ENCODE measurements at regions not wholly inside any gene's neighbourhood (a gene's known extent, or its start where the extent isn't known, plus 50 kb on each side); places are given as distances from the start of the nearest gene placed in this dataset.

DNA sequence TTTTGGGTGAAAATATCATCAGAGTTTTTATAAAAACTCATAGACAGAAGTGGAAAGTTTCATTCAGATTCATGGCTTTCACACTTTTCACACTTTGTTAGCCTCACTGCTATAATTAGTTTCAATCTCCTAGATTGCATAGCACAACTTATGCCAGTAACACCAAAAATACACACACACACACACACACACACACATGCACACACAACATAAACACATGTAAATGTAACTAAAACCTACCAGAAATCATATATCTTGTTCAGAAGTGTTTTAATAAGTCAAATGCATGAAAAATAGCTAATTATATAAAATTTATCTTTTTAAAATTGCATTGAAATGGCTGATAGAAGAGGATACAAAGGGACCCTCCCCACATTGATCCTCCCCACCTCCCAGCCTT, 347.8 kb upstream of the SLC35B3 start:
- DNase-seq (ENCODE audit: low read depth, low spot score) = no peak

DNA sequence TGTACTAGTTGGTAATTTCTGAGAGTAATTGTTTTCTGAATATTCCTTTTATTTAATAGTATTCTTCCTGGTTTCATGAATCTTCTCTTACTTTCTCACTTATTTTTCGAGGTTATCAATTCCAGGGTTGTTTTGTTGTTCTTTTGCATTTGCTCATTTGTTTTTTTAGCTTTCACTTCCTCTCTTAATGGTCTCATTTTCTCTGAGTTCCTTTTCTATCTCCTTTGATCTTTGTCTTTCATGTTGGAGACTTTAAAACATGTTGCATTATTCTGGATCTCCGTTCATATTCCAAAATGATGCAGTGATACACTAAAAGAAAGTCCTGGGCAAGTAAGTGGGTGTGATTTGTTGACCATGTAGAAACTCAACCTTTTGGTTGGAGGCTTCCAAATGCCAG, 345.3 kb upstream of the SLC35B3 start:
- no peak for DNase-seq (ENCODE audit: low read depth, low spot score)

DNA sequence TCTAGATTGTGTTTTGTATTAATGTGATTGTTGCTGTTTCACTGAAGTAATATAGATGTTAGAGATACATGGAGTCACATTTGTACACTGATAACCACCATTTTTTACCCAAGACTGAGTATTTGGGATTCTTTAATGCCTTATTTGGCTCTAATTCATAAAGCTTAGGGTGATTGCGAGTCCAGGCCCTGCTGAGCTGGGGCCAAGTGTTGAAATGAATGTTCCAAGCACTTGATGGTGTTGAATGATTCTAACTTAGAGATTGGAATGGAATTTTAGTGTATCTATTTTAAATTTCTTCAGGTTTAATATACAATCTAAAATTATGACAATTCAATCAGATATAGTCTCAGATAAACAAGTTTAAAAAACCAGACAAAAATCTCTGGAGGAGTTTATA, 329.4 kb upstream of the SLC35B3 start:
- DNase-seq (ENCODE audit: low read depth, low spot score) = no peak

DNA sequence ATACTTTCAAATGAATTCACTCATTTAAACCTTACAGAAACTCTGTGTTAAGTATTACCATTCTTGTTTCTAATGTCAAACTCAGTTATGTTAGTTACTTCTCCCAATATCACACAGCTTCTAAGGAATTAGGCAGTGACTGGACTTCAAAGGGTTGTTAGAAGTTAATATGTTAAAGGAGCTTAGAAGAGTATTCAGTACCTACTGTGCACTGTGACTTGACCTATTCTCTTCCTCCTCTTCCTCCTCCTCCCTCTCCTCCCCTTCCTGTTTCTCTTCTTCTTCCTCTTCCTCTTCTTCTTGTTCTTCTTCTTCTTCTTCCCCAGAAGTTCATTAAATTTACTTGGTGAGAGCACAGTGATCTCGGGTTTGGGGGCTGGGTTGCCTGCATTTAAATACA, 325.6 kb upstream of the SLC35B3 start:
- no peak for DNase-seq (ENCODE audit: low read depth, low spot score)

DNA sequence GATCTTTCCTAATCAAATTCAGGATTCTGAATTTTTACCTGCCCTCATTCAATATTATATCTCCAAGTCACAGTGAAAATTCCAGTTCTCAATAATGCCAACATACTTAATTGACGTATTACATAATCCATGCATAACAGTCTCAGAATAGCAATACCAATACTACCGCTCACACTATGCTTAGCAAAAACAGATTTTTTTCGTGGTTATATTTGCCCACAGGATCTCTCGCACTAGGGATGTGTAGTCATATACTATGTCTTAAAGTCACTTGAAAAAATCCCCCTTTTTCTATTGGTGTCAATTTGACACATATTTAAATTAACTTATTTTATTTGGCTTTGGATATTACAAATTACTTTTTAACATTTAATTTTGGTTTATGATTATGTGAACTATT, 323.1 kb upstream of the SLC35B3 start:
- DNase-seq (ENCODE audit: low read depth, low spot score) = no peak

DNA sequence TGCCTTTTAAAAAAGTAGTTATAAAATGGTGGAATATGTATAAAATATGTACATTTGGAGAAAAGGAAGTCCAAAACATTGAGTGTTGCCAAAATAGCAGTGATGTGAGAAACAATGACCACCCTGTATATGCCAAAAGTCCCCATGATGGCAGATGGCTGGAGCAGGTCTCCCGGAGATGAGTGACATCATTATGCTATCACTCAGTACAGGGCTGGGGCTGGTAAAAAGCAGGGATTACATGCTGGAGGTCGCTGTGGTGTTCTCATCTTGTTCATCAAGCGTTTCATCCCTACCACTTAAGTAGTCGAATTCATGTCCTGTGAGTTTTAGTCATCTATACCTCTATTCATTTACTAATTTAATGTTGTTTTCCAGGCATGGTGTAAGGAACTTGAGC, 315.3 kb upstream of the SLC35B3 start:
- no peak for DNase-seq (ENCODE audit: low read depth, low spot score)

DNA sequence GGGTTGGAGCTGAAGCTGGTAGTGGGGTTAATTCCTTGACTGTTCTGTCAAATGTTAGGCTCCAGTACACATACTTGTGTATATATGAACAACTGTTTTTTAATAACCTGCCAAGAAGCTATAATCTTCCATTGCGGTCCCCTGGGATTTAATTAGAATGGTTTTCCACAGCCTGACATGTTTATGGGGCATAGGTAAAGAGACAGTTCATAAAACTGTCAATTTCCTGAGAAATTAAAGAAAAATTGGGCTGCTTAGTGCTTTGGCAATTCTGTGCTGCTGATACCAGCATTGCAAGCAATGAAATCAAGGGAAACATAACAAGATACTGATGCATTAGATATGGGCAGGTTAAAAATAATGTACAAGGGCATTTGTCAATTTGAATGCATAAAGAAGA, 314.1 kb upstream of the SLC35B3 start:
- DNase-seq (ENCODE audit: low read depth, low spot score) = no peak

DNA sequence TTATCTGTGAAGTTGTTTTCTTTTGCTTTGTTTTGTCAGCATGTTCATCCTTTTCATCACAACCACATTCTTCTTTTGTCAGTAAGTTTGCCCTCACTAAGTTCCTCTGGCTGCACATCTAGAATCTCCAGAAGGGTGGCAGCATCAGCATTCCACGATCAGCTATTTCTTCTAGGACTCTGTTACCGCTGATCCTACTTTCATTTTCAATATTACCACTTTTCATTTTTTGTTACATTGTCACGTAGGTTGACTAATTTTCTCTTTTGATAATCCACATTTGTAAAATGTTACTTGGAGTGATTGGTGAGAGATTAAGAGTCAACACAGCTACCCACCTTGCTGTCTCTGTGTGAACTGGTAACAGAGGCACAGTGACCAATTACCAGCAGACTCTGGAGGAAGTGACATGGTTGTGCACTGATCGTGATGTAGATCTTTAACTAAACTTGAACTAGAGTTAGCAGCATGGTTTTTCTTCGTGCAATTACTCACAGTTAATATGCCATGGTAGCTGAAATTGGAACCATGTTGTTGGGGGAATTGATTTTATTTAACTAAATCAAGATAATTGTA, 307.9 kb upstream of the SLC35B3 start:
- no peak for DNase-seq (ENCODE audit: low read depth, low spot score)

DNA sequence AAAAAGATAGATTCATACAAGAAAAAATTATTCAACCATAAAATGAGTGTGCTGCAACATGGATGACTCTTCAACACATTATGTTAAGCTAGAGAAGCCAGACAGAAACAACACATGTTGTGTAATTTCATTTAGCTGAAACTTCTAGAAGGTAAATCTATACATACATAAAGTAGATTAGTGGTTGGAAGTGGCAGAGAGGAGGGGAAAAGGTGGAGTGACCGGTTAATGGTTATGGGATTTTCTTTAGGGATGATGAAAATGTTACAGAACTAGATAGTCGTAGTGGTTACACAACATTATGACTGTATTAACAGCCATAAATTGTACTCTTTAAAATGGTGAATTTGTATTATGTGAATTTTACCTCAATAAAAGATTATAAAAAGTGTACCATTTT, 304.1 kb upstream of the SLC35B3 start:
- DNase-seq (ENCODE audit: low read depth, low spot score) = no peak

DNA sequence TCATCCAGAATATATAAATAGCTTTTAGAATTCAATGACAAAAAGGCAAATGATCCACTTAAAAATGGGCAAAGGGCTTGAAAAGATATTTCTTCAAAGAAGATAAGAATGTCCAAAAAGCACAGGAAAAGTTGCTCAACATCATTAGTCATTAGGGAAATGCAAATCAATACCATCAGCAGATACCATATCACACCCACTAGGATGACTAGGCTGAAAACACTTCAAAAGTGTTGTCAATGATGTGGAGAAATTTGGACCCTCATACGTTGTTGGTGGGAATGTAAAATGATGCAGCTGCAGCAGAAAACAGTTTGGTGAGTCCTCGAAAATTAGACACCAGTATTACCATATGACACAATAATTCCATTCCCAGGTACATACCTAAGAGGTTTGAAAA, 303.6 kb upstream of the SLC35B3 start:
- no peak for DNase-seq (ENCODE audit: low read depth, low spot score)

DNA sequence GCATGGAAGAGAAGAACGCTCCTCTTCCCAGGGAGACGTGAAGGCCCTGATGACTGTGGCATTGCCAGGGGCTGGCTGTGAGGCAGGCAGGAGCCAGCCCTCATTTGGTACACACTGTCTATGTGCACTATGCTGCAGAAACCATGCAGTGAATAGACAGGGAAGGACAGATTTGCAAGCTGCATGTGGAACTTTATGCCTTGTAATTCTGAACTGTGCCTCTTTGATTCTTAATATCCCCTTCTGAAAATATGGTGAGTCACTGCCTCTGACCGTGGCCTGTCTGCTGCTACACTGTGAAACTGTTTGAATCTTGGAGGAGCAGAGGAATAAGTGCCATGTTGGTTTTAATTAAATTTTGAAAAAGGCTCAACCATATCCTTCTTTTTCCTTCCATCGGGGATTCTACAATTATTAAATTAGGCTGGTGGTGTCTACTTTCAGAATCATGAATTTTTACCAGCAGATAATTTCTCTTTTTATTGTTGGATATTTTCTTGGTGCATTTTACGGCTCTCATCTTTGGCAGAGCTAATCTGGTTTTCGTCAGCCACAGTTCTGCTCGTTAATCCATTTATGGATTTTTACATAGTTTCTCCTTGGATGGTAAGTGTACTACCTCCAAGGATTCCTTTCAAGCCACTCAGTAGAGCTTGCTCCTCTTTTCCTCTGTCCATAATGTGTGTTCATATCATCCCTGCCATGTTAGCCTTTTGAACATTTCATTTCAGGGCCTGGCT, 301.0 kb upstream of the SLC35B3 start:
- DNase-seq (ENCODE audit: low read depth, low spot score) = no peak

DNA sequence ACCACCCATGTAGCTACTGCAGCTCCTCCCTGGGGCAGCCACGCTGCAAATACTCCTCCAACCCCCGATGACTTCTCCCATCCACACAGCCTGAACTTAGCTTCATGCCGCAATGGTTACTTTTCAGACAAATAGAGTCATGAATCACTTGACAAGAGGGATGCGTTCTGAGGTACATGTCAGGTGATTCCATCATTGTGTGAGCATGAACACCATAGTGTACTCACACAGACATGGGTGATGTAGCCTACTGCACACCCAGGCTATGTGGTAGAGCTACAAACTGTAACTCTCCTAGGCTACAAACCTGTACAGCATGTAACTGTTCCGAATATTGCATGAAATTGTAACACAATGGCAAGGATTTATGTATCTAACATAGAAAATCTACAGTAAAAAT, 298.5 kb upstream of the SLC35B3 start:
- DNase-seq (ENCODE audit: low read depth, low spot score) = no peak

DNA sequence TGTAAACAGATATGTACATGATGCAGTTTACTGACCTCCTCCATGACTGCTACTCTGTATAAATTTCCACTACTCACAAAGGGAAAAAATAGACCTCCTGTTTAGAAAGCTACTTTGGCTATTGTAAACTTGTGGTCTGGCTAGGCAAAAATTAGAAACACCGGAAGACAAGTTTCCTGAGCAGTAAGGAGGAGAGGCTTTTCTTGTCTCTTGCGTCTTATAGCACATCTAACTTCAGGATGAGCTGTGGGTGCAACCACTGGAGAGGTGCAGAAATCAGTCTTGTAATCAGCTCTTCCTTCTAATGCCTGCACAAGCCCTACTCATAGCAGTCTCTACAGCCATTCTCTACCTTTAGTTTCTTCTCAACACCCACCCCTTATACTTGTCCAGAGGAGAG, 296.5 kb upstream of the SLC35B3 start:
- no peak for DNase-seq (ENCODE audit: low read depth, low spot score)

DNA sequence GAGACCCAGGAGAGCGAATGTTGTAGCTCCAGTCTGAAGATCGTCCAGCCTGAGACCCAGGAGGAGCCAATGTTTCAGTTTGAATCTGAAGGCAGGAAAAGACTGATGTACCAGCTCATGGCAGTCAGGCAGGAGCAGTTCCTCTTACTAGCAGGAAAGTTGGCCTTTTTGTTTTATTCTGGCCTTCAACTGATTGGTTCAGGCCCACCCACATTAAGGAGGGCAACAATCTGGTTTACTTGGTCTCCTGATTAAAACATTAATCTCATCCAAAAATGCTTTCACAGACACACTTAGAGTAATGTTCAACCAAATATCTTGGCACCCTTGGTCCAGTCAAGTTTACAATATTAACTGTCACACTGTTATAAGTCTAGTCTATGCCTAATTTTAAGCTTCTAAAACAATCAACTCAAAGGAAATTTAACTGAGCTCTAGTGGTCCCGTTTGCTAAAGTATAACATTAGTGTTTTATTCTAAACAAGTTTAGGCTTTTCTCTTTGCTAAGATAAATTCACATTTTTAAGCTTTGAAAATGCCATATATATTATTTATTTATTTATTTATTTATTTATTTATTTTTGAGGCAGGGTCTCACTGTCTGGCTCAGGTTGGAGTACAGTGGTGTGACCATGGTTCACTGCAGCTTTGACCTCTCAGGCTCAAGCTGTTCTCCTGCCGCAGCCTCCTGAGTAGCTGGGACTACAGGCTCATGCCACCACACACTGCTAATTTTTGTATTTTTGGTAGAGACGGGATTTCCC, 275.5 kb upstream of the SLC35B3 start:
- no peak for DNase-seq (ENCODE audit: low read depth, low spot score)

DNA sequence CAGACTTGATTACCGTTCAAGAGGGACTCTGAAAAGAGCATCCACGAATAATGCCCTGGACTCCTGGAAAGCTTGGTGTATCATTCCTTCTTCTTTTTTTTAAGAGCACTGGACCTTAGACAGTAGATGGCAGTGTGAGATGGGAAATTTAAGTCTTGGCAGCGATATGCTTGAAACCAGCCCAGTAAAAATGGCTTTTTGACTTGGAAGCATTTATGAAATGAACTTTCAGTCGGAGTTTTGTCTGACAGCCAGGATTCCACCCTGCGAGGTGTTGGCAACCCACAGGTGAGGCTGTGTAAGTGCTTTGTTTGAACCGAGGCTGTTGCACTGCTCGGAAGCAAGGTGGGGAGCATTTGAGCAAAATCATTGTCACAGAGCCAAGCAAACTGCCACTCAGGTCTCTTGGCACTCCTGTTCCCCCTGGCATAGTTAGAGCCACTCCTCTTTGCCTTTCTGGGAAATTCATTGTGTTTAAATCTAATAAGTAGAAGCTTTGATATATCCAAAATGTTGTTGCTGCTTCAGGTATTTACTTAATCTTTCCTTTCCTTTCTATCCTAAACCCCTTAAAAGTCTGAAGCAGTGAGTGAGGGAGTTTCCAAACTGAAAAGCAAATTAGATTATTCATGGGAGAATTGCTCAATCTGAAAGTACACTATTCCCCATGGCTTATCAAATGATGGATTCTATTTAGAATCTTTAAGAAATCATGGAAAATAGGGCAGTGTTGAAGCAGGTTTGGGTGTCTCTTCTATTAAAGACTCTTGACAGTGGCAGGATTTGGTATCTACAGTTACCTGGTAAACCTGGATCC, 272.8 kb upstream of the SLC35B3 start:
- no peak for DNase-seq (ENCODE audit: low read depth, low spot score)

DNA sequence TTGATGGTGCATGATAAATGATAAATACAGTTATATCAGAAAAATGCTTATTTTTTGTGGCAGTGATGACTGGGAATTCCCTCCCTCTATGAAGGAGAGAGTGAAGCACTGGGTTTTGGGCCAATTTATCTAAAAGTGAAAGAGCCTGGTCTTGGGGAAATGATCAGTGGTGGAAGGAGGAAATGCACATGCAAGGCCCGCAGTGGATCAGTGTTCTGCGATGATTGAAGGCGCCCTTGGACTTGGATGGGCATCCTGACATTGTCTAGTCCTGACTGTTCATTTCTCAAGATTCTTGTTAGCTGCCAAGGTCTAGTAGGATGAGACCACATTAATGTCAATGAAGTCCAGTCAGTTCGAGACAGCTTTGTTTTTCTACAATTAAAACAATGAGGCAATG, 272.0 kb upstream of the SLC35B3 start:
- no peak for DNase-seq (ENCODE audit: low read depth, low spot score)

DNA sequence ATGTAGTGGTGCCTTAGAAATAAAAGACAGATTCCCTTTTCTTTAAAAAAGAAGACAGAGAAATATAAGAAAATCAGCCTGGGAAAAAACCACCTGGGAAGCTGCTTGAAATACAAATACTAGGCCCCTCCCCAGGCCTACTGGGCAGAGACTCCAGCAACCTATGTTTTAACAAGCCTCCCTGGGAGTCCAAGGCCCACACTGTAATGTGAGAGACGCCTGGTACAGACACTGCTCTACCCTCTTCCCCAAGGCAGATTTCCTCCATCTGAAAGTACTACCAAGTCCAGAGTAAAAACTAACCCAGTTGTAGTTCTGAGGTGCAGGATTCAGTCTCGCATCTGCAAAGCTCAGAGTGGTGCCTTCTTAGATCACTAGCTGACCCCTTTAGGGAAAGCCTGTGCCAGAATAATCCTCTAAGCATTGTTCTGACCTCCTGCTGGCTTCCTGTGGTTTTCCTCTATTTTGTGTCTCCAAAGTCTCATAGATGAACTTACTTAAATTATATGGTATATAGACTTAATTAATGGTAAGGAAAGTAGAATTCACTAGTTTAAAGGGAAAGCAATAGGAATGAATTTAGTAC, 270.2 kb upstream of the SLC35B3 start:
- DNase-seq (ENCODE audit: low read depth, low spot score) = no peak

DNA sequence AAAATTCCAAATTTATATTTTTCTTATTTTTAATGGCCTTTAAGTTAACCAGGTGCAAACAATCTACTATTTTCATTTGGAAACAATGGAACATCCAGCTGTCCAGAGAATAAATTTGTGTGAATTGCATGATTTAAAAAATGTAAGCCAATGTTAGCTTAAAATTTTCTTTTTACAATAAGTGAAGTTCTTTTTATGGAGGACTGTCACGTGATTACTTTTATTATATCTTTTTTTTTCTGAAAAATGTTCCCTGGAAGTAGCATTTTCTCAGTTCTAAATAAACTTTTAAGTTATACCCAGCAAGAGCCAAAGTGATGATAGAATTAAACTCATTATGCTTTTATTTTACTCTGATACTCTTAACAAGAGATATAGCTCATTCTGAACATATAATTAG, 267.7 kb upstream of the SLC35B3 start:
- DNase-seq (ENCODE audit: low read depth, low spot score) = no peak

DNA sequence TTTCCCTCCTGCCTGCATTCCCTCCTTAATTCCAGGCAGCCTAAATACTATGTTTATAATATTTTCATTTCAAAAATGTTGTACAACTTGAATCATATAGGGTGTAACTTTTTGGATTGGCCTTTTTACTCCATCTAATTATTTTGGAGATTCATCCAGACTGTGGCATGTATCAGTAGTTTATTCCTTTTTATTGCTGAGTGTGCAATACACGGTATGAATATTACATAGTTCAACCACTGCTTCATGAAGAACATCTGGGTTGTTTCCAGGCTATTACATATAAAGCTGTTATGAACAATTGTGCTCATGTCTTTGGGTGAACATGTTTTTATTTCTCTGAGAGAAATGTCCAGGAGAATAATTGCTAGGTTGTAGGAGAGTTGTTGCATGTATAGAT, 253.5 kb upstream of the SLC35B3 start:
- DNase-seq (ENCODE audit: low read depth, low spot score) = no peak

DNA sequence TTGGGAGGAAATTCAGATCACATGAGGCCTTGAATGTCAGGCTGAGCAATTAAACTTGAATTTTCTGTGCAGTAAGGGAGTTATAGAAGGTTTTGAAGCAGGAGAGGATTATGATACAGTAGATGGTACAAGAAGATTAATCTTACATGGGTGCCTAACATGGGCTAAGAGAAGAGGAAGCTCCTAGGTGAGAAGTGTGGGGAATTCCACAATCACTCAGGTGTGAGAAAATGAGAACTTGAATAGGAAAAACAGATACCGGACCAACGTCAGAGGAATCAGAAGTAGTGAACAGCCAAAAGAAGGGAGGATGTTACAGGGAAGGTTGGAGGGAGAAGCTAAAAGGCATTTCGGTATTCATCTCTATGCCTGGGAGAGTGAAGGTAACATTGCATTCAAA, 250.7 kb upstream of the SLC35B3 start:
- DNase-seq (ENCODE audit: low read depth, low spot score) = no peak

DNA sequence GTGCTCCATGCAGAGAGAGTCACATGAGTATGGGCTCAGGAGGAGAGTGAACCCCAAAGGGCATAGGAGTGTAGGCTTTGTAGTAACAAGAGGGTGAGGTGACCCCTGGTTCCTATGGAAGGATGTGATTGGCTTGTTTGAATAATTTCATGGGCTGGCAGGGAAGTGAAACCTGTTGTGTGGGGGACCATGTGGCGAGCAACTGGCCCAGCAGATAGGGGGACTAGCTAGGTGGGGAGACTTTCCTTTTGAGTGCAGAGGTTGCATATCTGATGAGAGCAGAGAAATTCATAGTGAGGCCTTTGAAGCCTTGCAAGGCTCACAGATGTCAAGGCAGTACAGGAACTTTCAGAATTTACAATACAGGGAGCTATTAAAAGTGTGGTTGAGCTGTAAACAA, 247.9 kb upstream of the SLC35B3 start:
- DNase-seq (ENCODE audit: low read depth, low spot score) = no peak

DNA sequence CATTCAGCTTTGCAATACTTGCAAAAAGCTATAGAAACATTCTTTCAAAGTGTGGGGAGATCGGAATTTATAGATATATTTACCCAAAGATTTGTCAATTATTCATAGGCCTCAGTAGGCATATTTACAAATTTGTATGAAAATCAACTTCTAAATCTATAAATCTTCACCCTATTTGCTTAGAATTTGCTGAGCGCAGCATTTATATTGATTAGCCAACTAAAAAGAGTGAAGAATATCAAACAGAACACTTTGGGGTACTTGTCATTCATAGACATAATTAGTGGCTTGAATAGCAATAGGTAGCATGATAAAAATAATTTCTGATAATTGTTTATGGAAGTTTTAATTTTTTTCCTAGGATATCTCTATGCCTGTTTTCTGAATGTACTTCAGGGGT, 244.5 kb upstream of the SLC35B3 start:
- no peak for DNase-seq (ENCODE audit: low read depth, low spot score)
